K562 (cell line): ENCODE measurements at regions not wholly inside any gene's neighbourhood (a gene's known extent, or its start where the extent isn't known, plus 50 kb on each side); places are given as distances from the start of the nearest gene placed in this dataset.

ENCODE experiments used
- ATAC-seq: fragments of 200-7000 bp; cut with Tn5 transposase; 3 replicates; pipeline ENCODE4 v1.9.1; 2020; ENCODE audit warnings: moderate library complexity
- BruUV-seq: library from RNA; stranded (reverse); fragments of 400-500 nt; replicated peaks from 2 replicates; lab custom pipeline; 2021; lab: Mats Ljungman, UMichigan
- CTCF ChIA-PET: fragments of 300-600 bp; formaldehyde crosslinking; extraction: SDS; loops from one replicate; lab custom pipeline; 2021; ENCODE audit warnings: low intra/inter-chr PET ratio; lab: Yijun Ruan, JAX
- POLR2A ChIA-PET: fragments of 300-600, 350-650 bp; sonication (Branson Sonifier 250); formaldehyde crosslinking; extraction: SDS; loops from one replicate; lab custom pipeline; 2021; ENCODE audit warnings: antibody characterized with exemption, inconsistent platforms; lab: Yijun Ruan, JAX
- DNase-seq, 4 experiments: peaks; one replicate each; pipeline versions ENCODE4 v3.0.0 to v3.0.0-alpha.2; 2011 to 2018; ENCODE audit warnings: low spot score in 3 of 4, mixed read lengths in 3 of 4; ENCODE audit errors: extremely low read depth in 1 of 4
- FAIRE-seq: peaks from 2 replicates; lab custom pipeline; 2011; peaks lifted over from hg19 to GRCh38; lab: Jason Lieb, UNC
- H2AFZ ChIP-seq: 2 replicates; pipeline ENCODE4 v1.6.0; 2011; ENCODE audit warnings: low read depth, low read length, control low read depth, inconsistent platforms
- H3K27ac ChIP-seq: fragments of 200-600 bp; 3 replicates; pipeline ENCODE4 v1.8.0; 2011; ENCODE audit warnings: low read depth, mild to moderate bottlenecking, control low read depth, inconsistent platforms, low read length, moderate library complexity, mixed read lengths; ENCODE audit errors: extremely low read depth
- H3K27me3 ChIP-seq, 2 experiments: fragments of 300-600 bp in 1 of 2; 2 replicates in 1 of 2; 3 replicates in 1 of 2; pipeline versions ENCODE4 v1.6.0 to v1.8.0; 2011; ENCODE audit warnings: inconsistent platforms in 2 of 2, low read length in 2 of 2, mild to moderate bottlenecking in 1 of 2, mixed read lengths in 1 of 2, moderate library complexity in 1 of 2; ENCODE audit not compliant: control insufficient read depth in 2 of 2, insufficient read depth in 2 of 2
- H3K36me3 ChIP-seq: fragments of 300-600 bp; 3 replicates; pipeline ENCODE4 v1.8.0; 2011; ENCODE audit warnings: mild to moderate bottlenecking, low read length, inconsistent platforms; ENCODE audit not compliant: control insufficient read depth, insufficient read depth
- H3K4me1 ChIP-seq, 2 experiments: fragments of 200-600 bp in 1 of 2; replicated peaks in 1 of 2; 2 replicates in 1 of 2; 3 replicates in 1 of 2; pipeline versions ENCODE4 v1.5.1 to v1.8.0; 2011; ENCODE audit warnings: inconsistent platforms in 2 of 2, low read length in 2 of 2, mild to moderate bottlenecking in 1 of 2, mixed read lengths in 1 of 2, moderate library complexity in 1 of 2; ENCODE audit not compliant: control insufficient read depth in 2 of 2, insufficient read depth in 2 of 2
- H3K4me2 ChIP-seq: 2 replicates; pipeline ENCODE4 v1.6.1; 2011; ENCODE audit warnings: low read length, control low read depth, inconsistent platforms, mixed read lengths; ENCODE audit not compliant: insufficient read depth
- H3K4me3 ChIP-seq: fragments of 200-600 bp; sonication (generic), shearing (Covaris generic); 2 replicates; pipeline ENCODE4 v1.5.1; 2016; ENCODE audit warnings: control low read depth, inconsistent platforms
- H3K79me2 ChIP-seq: fragments of 200-600 bp; 3 replicates; pipeline ENCODE4 v1.8.0; 2011; ENCODE audit warnings: low read length, inconsistent platforms; ENCODE audit not compliant: control insufficient read depth, insufficient read depth
- H3K9ac ChIP-seq, 2 experiments: 2 replicates each; pipeline versions ENCODE4 v1.6.0 to v1.6.1; 2011; ENCODE audit warnings: low read depth in 2 of 2, low read length in 2 of 2, control low read depth in 1 of 2, inconsistent platforms in 1 of 2, mild to moderate bottlenecking in 1 of 2, mixed read lengths in 1 of 2; ENCODE audit not compliant: insufficient read depth in 1 of 2
- H3K9me1 ChIP-seq: one replicate; pipeline ENCODE4 v1.6.0; 2011; ENCODE audit warnings: inconsistent platforms, mild to moderate bottlenecking, low read length, moderate library complexity; ENCODE audit not compliant: control insufficient read depth, insufficient read depth
- H3K9me3 ChIP-seq: replicated peaks from 2 replicates; pipeline ENCODE4 v1.5.1; 2011; ENCODE audit warnings: low read depth, low read length, inconsistent platforms; ENCODE audit not compliant: control insufficient read depth, insufficient read depth
- H4K20me1 ChIP-seq: replicated peaks from 2 replicates; pipeline ENCODE4 v1.6.1; 2011; ENCODE audit warnings: low read length, inconsistent platforms, mixed read lengths; ENCODE audit not compliant: control insufficient read depth, insufficient read depth
- ARHGAP35 ChIP-seq: fragments of 450-650 bp; IDR thresholded peaks from 2 replicates; pipeline ENCODE4 v1.6.1; 2018; ENCODE audit not compliant: partially characterized antibody
- BCL6 ChIP-seq: fragments of 250-450 bp; sonication (Bioruptor Pico); IDR thresholded peaks from 2 replicates; pipeline ENCODE4 v1.4.0; 2020
- E2F3 ChIP-seq: fragments of 250-450 bp; sonication (Bioruptor Pico); IDR thresholded peaks from 2 replicates; pipeline ENCODE4 v1.4.0; 2020; ENCODE audit warnings: mild to moderate bottlenecking
- HCFC1 ChIP-seq: IDR thresholded peaks from 2 replicates; pipeline ENCODE4 v1.6.1; 2012; ENCODE audit warnings: low read depth, low read length, improper control_type of control experiment
- HNRNPH1 ChIP-seq: fragments of 200-400 bp; formaldehyde crosslinking; optimal IDR thresholded peaks from 2 replicates; pipeline ENCODE3; 2017; ENCODE audit warnings: low read depth, mild to moderate bottlenecking, low read length, moderate library complexity
- MAFF ChIP-seq: IDR thresholded peaks from 2 replicates; pipeline ENCODE4 v1.6.1; 2012; ENCODE audit warnings: low read length, improper control_type of control experiment
- MAFK ChIP-seq: IDR thresholded peaks from 2 replicates; pipeline ENCODE4 v1.6.1; 2011; ENCODE audit warnings: low read length, improper control_type of control experiment
- RBFOX2 ChIP-seq: fragments of 200-400 bp; formaldehyde crosslinking; IDR thresholded peaks from 2 replicates; pipeline ENCODE4 v1.6.1; 2017; ENCODE audit warnings: low read depth, mild to moderate bottlenecking, low read length, moderate library complexity
- RBM17 ChIP-seq: fragments of 200-400 bp; formaldehyde crosslinking; IDR thresholded peaks from 2 replicates; pipeline ENCODE4 v1.6.1; 2017; ENCODE audit warnings: low read depth, mild to moderate bottlenecking, low read length, borderline replicate concordance
- RFX7 ChIP-seq: fragments of 250-450 bp; sonication (Bioruptor Pico); IDR thresholded peaks from 2 replicates; pipeline ENCODE4 v1.5.1; 2021; ENCODE audit warnings: mild to moderate bottlenecking
- SMAD3 ChIP-seq: fragments of 450-650 bp; formaldehyde crosslinking; conservative IDR thresholded peaks from 2 replicates; pipeline ENCODE4 v1.4.0; 2020; ENCODE audit warnings: mild to moderate bottlenecking
- SMC3 ChIP-seq: conservative IDR thresholded peaks from 2 replicates; pipeline ENCODE4 v1.6.1; 2011; ENCODE audit warnings: low read depth, low read length, improper control_type of control experiment; ENCODE audit not compliant: insufficient read depth
- TCF3 ChIP-seq: sonication (generic); formaldehyde crosslinking; IDR thresholded peaks from 2 replicates; pipeline ENCODE4 v1.4.0; 2020; ENCODE audit warnings: mild to moderate bottlenecking, missing genetic modification reagents
- ZZZ3 ChIP-seq: fragments of 450-650 bp; IDR thresholded peaks from 2 replicates; pipeline ENCODE4 v1.6.1; 2016; ENCODE audit warnings: antibody characterized with exemption, mild to moderate bottlenecking, moderate library complexity
- WGBS: fragments of 100-300 bp; shearing (Covaris generic); methylation state at CpG from one replicate; pipeline ENCODE4 v1.1.6; 2016; ENCODE audit warnings: low coverage, mixed read lengths; ENCODE audit not compliant: insufficient coverage; ENCODE audit errors: missing lambda C conversion rate; 5-methylcytosine and 5-hydroxymethylcytosine counted together
- in situ Hi-C: fragments of 300-500 bp; cut with MboI; formaldehyde crosslinking; loops from 4 replicates; pipeline ENCODE4 v1.15.0; 2018; ENCODE audit warnings: inconsistent platforms, mixed read lengths
- intact Hi-C: fragments of 100-400 bp; cut with micrococcal nuclease; formaldehyde crosslinking; loops from 2 replicates; pipeline ENCODE4 v1.14.2; 2022
- TF ChIP-seq, protein P1 (sequence below): sonication (generic); formaldehyde crosslinking; IDR thresholded peaks from 2 replicates; pipeline ENCODE4 v1.8.1; 2023; ENCODE audit warnings: mild to moderate bottlenecking, missing genetic modification reagents
- TF ChIP-seq, protein P2 (sequence below): fragments of 450-650 bp; formaldehyde crosslinking; IDR thresholded peaks from 2 replicates; pipeline ENCODE4 v1.4.0; 2020; ENCODE audit warnings: mild to moderate bottlenecking, moderate library complexity

DNA sequence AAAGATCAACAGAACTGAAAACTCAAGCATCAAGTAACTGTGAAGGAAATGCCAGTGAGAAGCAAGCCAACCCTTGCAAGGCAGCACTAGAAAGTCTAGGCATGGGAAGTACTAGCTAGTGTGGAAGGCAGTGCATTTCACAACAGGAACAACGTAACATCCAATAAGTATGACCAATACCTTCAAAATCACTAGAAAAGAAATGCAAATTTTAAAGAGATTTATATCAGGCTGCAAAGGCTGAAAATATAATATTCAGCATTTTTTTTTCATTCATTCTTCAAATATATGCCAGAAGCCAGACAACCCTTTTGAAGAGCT is 121.9 kb downstream of the DLEU7 start (continued):
- TF ChIP-seq, protein P1, sequence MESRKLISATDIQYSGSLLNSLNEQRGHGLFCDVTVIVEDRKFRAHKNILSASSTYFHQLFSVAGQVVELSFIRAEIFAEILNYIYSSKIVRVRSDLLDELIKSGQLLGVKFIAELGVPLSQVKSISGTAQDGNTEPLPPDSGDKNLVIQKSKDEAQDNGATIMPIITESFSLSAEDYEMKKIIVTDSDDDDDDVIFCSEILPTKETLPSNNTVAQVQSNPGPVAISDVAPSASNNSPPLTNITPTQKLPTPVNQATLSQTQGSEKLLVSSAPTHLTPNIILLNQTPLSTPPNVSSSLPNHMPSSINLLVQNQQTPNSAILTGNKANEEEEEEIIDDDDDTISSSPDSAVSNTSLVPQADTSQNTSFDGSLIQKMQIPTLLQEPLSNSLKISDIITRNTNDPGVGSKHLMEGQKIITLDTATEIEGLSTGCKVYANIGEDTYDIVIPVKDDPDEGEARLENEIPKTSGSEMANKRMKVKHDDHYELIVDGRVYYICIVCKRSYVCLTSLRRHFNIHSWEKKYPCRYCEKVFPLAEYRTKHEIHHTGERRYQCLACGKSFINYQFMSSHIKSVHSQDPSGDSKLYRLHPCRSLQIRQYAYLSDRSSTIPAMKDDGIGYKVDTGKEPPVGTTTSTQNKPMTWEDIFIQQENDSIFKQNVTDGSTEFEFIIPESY (CRISPR knock-in tag), result no peak

DNA sequence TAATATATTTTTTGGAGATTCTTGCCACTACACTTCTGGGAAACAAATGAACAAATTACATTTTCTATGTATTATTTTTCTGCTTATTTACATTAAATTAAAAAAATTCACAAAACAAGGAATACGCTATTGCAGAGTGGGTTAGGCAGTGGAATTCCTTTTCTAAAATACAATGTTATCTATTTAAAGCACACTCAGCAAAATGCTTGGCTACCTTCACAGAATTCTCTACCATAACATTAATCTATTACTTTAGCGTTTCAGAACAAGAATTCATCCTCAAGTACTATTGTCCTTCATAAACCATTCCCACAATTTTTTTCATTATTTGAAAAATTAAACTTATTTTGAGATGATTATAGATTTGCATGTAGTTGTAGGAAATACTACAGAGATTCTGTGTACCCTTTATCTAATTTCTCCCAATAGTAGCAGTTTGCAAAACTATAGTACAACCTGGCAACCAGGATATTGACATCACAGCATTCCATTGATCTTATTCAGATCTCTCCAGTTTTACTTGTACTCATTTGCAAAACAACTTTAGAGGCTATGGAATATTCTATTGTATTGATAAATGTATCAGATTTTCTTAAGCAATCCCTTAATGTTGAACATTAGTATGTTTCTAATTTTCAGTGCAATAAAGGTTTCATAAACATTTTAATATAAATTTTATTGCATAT is 120.9 kb downstream of the DLEU7 start:
- no peaks in the 10 kb centered on the region for H3K9me1 ChIP-seq
- no peak overlapping the region for H3K9ac ChIP-seq
- in situ Hi-C loops, result no loop called here
- ChIA-PET CTCF (interaction anchor here (0.6 kb wide), 1 partner anchor 211 kb away, joined by 3 read pairs; no protein-coding TSS in a partner anchor), POLR2A (interaction anchor here (0.6 kb wide), 1 partner anchor 880 kb away, joined by 4 read pairs; no protein-coding TSS in a partner anchor)
- no TSS peak for BruUV-seq
- ATAC-seq, result no peak
- no peak for FAIRE-seq
- DNase-seq, result no peak
- H3K4me1 ChIP-seq, result no peaks in the 10 kb centered on the region
- H3K79me2 ChIP-seq, result no peaks in the 10 kb centered on the region
- no peak overlapping the region for H2AFZ ChIP-seq
- no peaks in the 10 kb centered on the region for H3K36me3 ChIP-seq
- H4K20me1 ChIP-seq, result no peaks in the 10 kb centered on the region
- H3K4me3 ChIP-seq, result no peak overlapping the region
- H3K9me3 ChIP-seq, result no peaks in the 10 kb centered on the region
- no peak overlapping the region for H3K4me2 ChIP-seq
- 4% methylated on average over 2 of the region's 2 CpGs for WGBS
- no peak overlapping the region for H3K27ac ChIP-seq
- no peaks in the 10 kb centered on the region for H3K27me3 ChIP-seq
- intact Hi-C loops, result no loop called here
- TF ChIP-seq HNRNPH1, result no peak
- TF ChIP-seq ZZZ3, result no peak
- no peak for TF ChIP-seq SMC3
- no peak for TF ChIP-seq BCL6
- TF ChIP-seq, protein P2, sequence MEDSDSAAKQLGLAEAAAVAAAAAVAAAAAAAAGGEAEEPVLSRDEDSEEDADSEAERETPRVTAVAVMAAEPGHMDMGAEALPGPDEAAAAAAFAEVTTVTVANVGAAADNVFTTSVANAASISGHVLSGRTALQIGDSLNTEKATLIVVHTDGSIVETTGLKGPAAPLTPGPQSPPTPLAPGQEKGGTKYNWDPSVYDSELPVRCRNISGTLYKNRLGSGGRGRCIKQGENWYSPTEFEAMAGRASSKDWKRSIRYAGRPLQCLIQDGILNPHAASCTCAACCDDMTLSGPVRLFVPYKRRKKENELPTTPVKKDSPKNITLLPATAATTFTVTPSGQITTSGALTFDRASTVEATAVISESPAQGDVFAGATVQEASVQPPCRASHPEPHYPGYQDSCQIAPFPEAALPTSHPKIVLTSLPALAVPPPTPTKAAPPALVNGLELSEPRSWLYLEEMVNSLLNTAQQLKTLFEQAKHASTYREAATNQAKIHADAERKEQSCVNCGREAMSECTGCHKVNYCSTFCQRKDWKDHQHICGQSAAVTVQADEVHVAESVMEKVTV, result no peak
- TF ChIP-seq MAFF, result peak; percentile 63
- no peak for TF ChIP-seq E2F3 (CRISPR knock-in tag)
- TF ChIP-seq TCF3, result no peak
- TF ChIP-seq ARHGAP35, result no peak
- TF ChIP-seq HCFC1, result no peak
- TF ChIP-seq MAFK, result peak; percentile 51; the same call in 1 of the 2 replicates
- TF ChIP-seq SMAD3 (CRISPR knock-in tag), result no peak
- TF ChIP-seq RBM17, result no peak
- TF ChIP-seq RFX7 (CRISPR knock-in tag), result no peak
- no peak for TF ChIP-seq RBFOX2
